ENCODE measurements at regions not wholly inside any gene's neighbourhood (a gene's known extent, or its start where the extent isn't known, plus 50 kb on each side); places are given as distances from the start of the nearest gene placed in this dataset.

GRCh38 chr6:51268666-51269065, 450.0 kb downstream of the TFAP2B start:
- H3K27ac ChIP-seq = no peak overlapping the region
- no peaks in the 10 kb centered on the region for H3K36me3 ChIP-seq (ENCODE audit: control insufficient read depth, insufficient read depth, low read length)
- H3K79me2 ChIP-seq = no peaks in the 10 kb centered on the region
- H3K4me2 ChIP-seq (ENCODE audit: low read length) = no peak overlapping the region
- TF ChIP-seq, protein P1, sequence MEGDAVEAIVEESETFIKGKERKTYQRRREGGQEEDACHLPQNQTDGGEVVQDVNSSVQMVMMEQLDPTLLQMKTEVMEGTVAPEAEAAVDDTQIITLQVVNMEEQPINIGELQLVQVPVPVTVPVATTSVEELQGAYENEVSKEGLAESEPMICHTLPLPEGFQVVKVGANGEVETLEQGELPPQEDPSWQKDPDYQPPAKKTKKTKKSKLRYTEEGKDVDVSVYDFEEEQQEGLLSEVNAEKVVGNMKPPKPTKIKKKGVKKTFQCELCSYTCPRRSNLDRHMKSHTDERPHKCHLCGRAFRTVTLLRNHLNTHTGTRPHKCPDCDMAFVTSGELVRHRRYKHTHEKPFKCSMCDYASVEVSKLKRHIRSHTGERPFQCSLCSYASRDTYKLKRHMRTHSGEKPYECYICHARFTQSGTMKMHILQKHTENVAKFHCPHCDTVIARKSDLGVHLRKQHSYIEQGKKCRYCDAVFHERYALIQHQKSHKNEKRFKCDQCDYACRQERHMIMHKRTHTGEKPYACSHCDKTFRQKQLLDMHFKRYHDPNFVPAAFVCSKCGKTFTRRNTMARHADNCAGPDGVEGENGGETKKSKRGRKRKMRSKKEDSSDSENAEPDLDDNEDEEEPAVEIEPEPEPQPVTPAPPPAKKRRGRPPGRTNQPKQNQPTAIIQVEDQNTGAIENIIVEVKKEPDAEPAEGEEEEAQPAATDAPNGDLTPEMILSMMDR (IDR thresholded peaks at IDR 0.05) = no peak
- no peak overlapping the region for H3K4me3 ChIP-seq (ENCODE audit: low read depth, low read length)
- H3K27me3 ChIP-seq (ENCODE audit: control insufficient read depth, insufficient read depth, low read length) = no peaks in the 10 kb centered on the region
- no peaks in the 10 kb centered on the region for H3K9me3 ChIP-seq (ENCODE audit: control insufficient read depth, low read length)
- no peak overlapping the region for H3K9ac ChIP-seq
- no peaks in the 10 kb centered on the region for H3K4me1 ChIP-seq
- H2AFZ ChIP-seq = no peak overlapping the region

DNA sequence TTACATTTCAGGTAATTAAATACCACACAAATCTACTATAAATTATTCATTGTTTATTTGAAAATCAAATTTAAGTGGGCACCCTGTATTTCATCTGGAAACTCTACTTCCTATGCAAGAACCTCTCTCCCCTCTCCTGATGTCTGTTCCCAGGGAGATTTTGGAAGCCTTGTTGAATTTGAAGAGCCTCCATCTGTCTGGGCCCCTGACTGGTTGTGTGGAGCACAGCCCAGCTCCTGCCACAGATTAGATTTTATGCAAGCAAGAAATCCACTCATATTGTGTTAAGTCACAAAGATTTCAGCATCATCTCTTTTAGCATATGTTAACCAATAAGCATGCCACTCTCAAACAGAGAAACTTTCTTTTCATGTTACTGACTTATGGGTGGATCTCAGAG, 451.2 kb downstream of the TFAP2B start:
- H3K9me3 ChIP-seq (ENCODE audit: control insufficient read depth, low read length) = no peaks in the 10 kb centered on the region
- H2AFZ ChIP-seq = no peak overlapping the region
- H3K27ac ChIP-seq = no peak overlapping the region
- no peak overlapping the region for H3K4me3 ChIP-seq (ENCODE audit: low read depth, low read length)
- H3K36me3 ChIP-seq (ENCODE audit: control insufficient read depth, insufficient read depth, low read length) = no peaks in the 10 kb centered on the region
- H3K79me2 ChIP-seq = no peaks in the 10 kb centered on the region
- H3K27me3 ChIP-seq (ENCODE audit: control insufficient read depth, insufficient read depth, low read length) = no peaks in the 10 kb centered on the region
- no peaks in the 10 kb centered on the region for H3K4me1 ChIP-seq
- no peak overlapping the region for H3K4me2 ChIP-seq (ENCODE audit: low read length)
- H3K9ac ChIP-seq = no peak overlapping the region
- TF ChIP-seq, protein P1 (IDR thresholded peaks at IDR 0.05) = no peak

DNA sequence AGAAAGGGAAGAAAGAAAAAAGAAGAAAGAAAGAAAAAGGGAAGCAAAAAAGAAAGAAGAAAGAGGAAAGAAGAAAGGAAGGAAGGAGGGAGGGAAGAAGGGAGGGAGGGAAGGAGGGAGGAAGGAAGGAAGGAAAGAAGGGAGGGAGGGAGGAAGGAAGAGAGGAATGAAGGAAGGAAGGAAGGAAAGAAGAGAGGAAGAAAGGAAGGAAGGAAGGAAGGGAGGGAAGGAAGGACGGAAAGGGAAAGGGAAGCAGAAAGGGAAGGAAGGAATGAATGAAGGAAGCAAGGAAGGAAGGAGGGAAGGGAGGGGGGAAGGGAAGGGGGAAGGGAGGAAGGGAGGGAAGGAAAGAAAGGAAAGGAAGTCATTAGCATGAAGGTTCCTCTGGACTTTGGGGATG, 452.9 kb downstream of the TFAP2B start:
- Histone ChIP-seq H3K9ac (no peak overlapping the region), H3K27ac (no peak overlapping the region), H3K36me3 (ENCODE audit: control insufficient read depth, insufficient read depth, low read length) (no peaks in the 10 kb centered on the region), H3K4me1 (no peaks in the 10 kb centered on the region), H3K4me3 (ENCODE audit: low read depth, low read length) (no peak overlapping the region), H3K79me2 (no peaks in the 10 kb centered on the region), H2AFZ (no peak overlapping the region), H3K4me2 (ENCODE audit: low read length) (no peak overlapping the region), H3K9me3 (ENCODE audit: control insufficient read depth, low read length) (no peaks in the 10 kb centered on the region), H3K27me3 (ENCODE audit: control insufficient read depth, insufficient read depth, low read length) (no peaks in the 10 kb centered on the region)
- TF ChIP-seq, protein P1 (IDR thresholded peaks at IDR 0.05) = no peak

DNA sequence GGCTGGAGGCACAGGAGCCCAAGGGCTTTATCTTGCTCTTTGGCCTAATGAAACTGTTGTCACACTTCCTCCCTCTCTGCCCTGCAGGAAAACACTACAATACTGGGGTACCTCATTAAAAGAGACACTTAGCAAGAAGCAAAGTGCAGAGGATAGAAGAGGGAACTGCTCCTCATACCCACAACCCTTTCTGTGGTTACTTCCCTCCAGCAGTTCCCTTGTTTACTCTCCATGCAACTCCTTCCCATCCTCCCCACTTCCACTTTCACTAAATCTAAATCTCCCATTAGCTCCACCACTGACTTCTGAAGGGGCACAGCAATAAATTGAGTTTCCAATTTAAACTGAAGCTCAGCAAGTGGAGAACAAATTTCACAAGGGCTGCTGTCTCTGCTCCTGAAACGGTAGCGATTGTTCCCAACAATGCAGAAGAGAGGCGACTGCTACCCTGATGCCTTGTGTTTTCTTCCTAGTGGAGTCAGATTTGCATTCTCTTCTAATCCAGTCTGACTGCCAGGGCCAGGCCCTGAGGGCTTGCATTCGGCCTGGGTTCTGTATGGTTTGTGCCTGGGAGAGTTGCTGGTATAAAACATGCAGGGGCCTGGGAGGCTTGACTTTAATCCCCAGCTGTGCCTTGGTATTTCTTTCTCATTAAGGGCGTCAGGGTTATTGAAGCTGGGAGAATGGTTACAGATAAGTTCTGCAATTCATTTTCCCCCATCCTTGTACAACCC, 454.7 kb downstream of the TFAP2B start:
- TF ChIP-seq, protein P1 (IDR thresholded peaks at IDR 0.05) = no peak
- no peaks in the 10 kb centered on the region for H3K9me3 ChIP-seq (ENCODE audit: control insufficient read depth, low read length)
- H3K79me2 ChIP-seq = no peaks in the 10 kb centered on the region
- no peaks in the 10 kb centered on the region for H3K4me1 ChIP-seq
- H3K9ac ChIP-seq = no peak overlapping the region
- no peak overlapping the region for H2AFZ ChIP-seq
- no peak overlapping the region for H3K4me2 ChIP-seq (ENCODE audit: low read length)
- no peaks in the 10 kb centered on the region for H3K36me3 ChIP-seq (ENCODE audit: control insufficient read depth, insufficient read depth, low read length)
- no peak overlapping the region for H3K27ac ChIP-seq
- no peak overlapping the region for H3K4me3 ChIP-seq (ENCODE audit: low read depth, low read length)
- H3K27me3 ChIP-seq (ENCODE audit: control insufficient read depth, insufficient read depth, low read length) = no peaks in the 10 kb centered on the region

- no peak overlapping the region for H3K9ac ChIP-seq
- no peaks in the 10 kb centered on the region for H3K27me3 ChIP-seq (ENCODE audit: control insufficient read depth, insufficient read depth, low read length)
- TF ChIP-seq, protein P1 (IDR thresholded peaks at IDR 0.05) = no peak
- H3K27ac ChIP-seq = no peak overlapping the region
- H3K4me2 ChIP-seq (ENCODE audit: low read length) = no peak overlapping the region
- no peaks in the 10 kb centered on the region for H3K9me3 ChIP-seq (ENCODE audit: control insufficient read depth, low read length)
- no peaks in the 10 kb centered on the region for H3K79me2 ChIP-seq
- H3K4me1 ChIP-seq = no peaks in the 10 kb centered on the region
- no peak overlapping the region for H2AFZ ChIP-seq
- no peak overlapping the region for H3K4me3 ChIP-seq (ENCODE audit: low read depth, low read length)
- no peaks in the 10 kb centered on the region for H3K36me3 ChIP-seq (ENCODE audit: control insufficient read depth, insufficient read depth, low read length)
Observed at GRCh38 chr6:51277474-51277873, 458.8 kb downstream of the TFAP2B start.

Data from parathyroid adenoma (tissue), 2 donors.